SK-N-SH (cell line): ENCODE measurements at regions not wholly inside any gene's neighbourhood (a gene's known extent, or its start where the extent isn't known, plus 50 kb on each side); places are given as distances from the start of the nearest gene placed in this dataset.

Experiments
- CTCF ChIA-PET: fragments of 300-600, 350-600 bp; formaldehyde crosslinking; extraction: SDS; loops from one replicate; lab custom pipeline; 2021; lab: Yijun Ruan, JAX
- POLR2A ChIA-PET: fragments of 350-600 bp; sonication (Branson Sonifier 250); formaldehyde crosslinking; extraction: SDS; loops from one replicate; lab custom pipeline; 2020; ENCODE audit warnings: antibody characterized with exemption, inconsistent platforms; lab: Yijun Ruan, JAX
- DNase-seq: peaks from one replicate; pipeline ENCODE4 v3.0.0; 2012
- H2AFZ ChIP-seq: fragments of 200-600 bp; sonication (generic); 2 replicates; pipeline ENCODE4 v1.8.1; 2016; ENCODE audit warnings: antibody characterized with exemption, mild to moderate bottlenecking, low read depth
- H3F3A ChIP-seq: fragments of 200-600 bp; sonication (generic); replicated peaks from 2 replicates; pipeline ENCODE3; 2016; ENCODE audit warnings: antibody characterized with exemption, mild to moderate bottlenecking; ENCODE audit not compliant: insufficient read depth
- H3K27ac ChIP-seq, 2 experiments: fragments of 200-500 bp in 1 of 2; fragments of 200-600 bp in 1 of 2; sonication (Bioruptor generic) in 1 of 2; sonication (generic), shearing (Covaris generic) in 1 of 2; 2 replicates each; pipeline versions ENCODE4 v1.5.1 to v1.6.1; 2014 to 2016; ENCODE audit warnings: low read depth in 2 of 2, inconsistent platforms in 1 of 2, low read length in 1 of 2, mild to moderate bottlenecking in 1 of 2, mixed read lengths in 1 of 2
- H3K27me3 ChIP-seq: fragments of 200-600 bp; sonication (generic), shearing (Covaris generic); 2 replicates; pipeline ENCODE4 v1.6.1; 2016; ENCODE audit warnings: mixed run types; ENCODE audit not compliant: insufficient read depth
- H3K36me3 ChIP-seq, 2 experiments: fragments of 200-500 bp in 1 of 2; fragments of 200-600 bp in 1 of 2; sonication (Bioruptor generic) in 1 of 2; sonication (generic) in 1 of 2; replicated peaks in 1 of 2; 2 replicates each; pipeline versions ENCODE3 to v1.5.1; 2014 to 2016; ENCODE audit warnings: low read length in 1 of 2, mild to moderate bottlenecking in 1 of 2; ENCODE audit not compliant: insufficient read depth in 2 of 2, control insufficient read depth in 1 of 2
- H3K4me1 ChIP-seq, 2 experiments: fragments of 200-500 bp in 1 of 2; fragments of 200-600 bp in 1 of 2; sonication (Bioruptor generic) in 1 of 2; sonication (generic), shearing (Covaris generic) in 1 of 2; 2 replicates each; pipeline versions ENCODE4 v1.5.1 to v1.6.1; 2014 to 2016; ENCODE audit warnings: low read depth in 1 of 2, low read length in 1 of 2, mixed run types in 1 of 2; ENCODE audit not compliant: insufficient read depth in 2 of 2, control insufficient read depth in 1 of 2
- H3K4me2 ChIP-seq: fragments of 200-600 bp; sonication (generic), shearing (Covaris generic); 2 replicates; pipeline ENCODE4 v1.6.1; 2017; ENCODE audit warnings: mixed run types
- H3K4me3 ChIP-seq, 2 experiments: fragments of 200-500 bp in 1 of 2; fragments of 200-600 bp in 1 of 2; sonication (Bioruptor generic) in 1 of 2; sonication (generic), shearing (Covaris generic) in 1 of 2; 2 replicates each; pipeline versions ENCODE4 v1.5.1 to v1.8.1; 2014 to 2016; ENCODE audit warnings: low read depth in 2 of 2, inconsistent platforms in 1 of 2, low read length in 1 of 2, mild to moderate bottlenecking in 1 of 2, mixed read lengths in 1 of 2, moderate library complexity in 1 of 2
- H3K79me2 ChIP-seq: fragments of 200-600 bp; sonication (generic); 2 replicates; pipeline ENCODE4 v1.8.1; 2017; ENCODE audit warnings: mild to moderate bottlenecking; ENCODE audit not compliant: insufficient read depth
- H3K9ac ChIP-seq: fragments of 200-600 bp; sonication (generic); 2 replicates; pipeline ENCODE4 v1.6.1; 2017; ENCODE audit warnings: mixed run types
- H3K9me2 ChIP-seq: fragments of 200-600 bp; sonication (generic); 2 replicates; pipeline ENCODE4 v1.6.1; 2017; ENCODE audit warnings: mixed run types
- H3K9me3 ChIP-seq: fragments of 200-600 bp; sonication (generic); 2 replicates; pipeline ENCODE4 v1.6.1; 2017; ENCODE audit warnings: mixed run types, mild to moderate bottlenecking, moderate library complexity
- H4K20me1 ChIP-seq: fragments of 200-600 bp; sonication (generic); 2 replicates; pipeline ENCODE4 v1.6.1; 2017; ENCODE audit warnings: mild to moderate bottlenecking, mixed run types; ENCODE audit not compliant: insufficient read depth
- JUND ChIP-seq: IDR thresholded peaks from 2 replicates; pipeline ENCODE4 v1.4.0; 2012
- PBX3 ChIP-seq: IDR thresholded peaks from 2 replicates; pipeline ENCODE4; 2012
- RAD21 ChIP-seq: IDR thresholded peaks from 2 replicates; pipeline ENCODE4 v1.6.1; 2012; ENCODE audit warnings: mild to moderate bottlenecking, low read length
- RCOR1 ChIP-seq: fragments of 150-350 bp; IDR thresholded peaks from 2 replicates; pipeline ENCODE4 v1.6.1; 2017; ENCODE audit warnings: antibody characterized with exemption, low read length
- REST ChIP-seq: IDR thresholded peaks from 2 replicates; pipeline ENCODE4 v1.6.1; 2012; ENCODE audit warnings: mild to moderate bottlenecking, low read depth, low read length, moderate library complexity
- RFX5 ChIP-seq: IDR thresholded peaks from 2 replicates; pipeline ENCODE4 v1.6.1; 2012; ENCODE audit warnings: mild to moderate bottlenecking, improper control_type of control experiment, low read length
- SIN3A ChIP-seq: IDR thresholded peaks from 2 replicates; pipeline ENCODE4 v1.6.1; 2012; ENCODE audit warnings: low read depth, mild to moderate bottlenecking, low read length, moderate library complexity, borderline replicate concordance
- TAF1 ChIP-seq: IDR thresholded peaks from 2 replicates; pipeline ENCODE4 v1.6.1; 2012; ENCODE audit warnings: low read depth, mild to moderate bottlenecking, low read length, moderate library complexity, borderline replicate concordance
- ZBTB33 ChIP-seq: IDR thresholded peaks from 2 replicates; pipeline ENCODE4 v1.4.0; 2012; ENCODE audit warnings: low read depth, borderline replicate concordance
- WGBS: methylation state at CpG from one replicate; pipeline ENCODE4 v1.1.6; 2017; ENCODE audit warnings: low lambda C conversion rate; 5-methylcytosine and 5-hydroxymethylcytosine counted together

GRCh38 chr22:26751217-26751616, 93.8 kb downstream of the MIAT start:
- H3K27ac ChIP-seq = no peak overlapping the region
- H3K9me2 ChIP-seq = no peaks in the 10 kb centered on the region
- no peak overlapping the region for H2AFZ ChIP-seq
- ChIA-PET POLR2A (no interaction called here), CTCF (interaction anchor here (0.8 kb wide), 1 partner anchor 10 kb away, joined by 5 read pairs; no protein-coding TSS in a partner anchor)
- TF ChIP-seq RCOR1 (no peak), TAF1 (no peak), SIN3A (no peak), JUND (no peak), ZBTB33 (no peak), RAD21 (no peak), PBX3 (no peak)
- H4K20me1 ChIP-seq = no peaks in the 10 kb centered on the region
- no peak overlapping the region for H3K4me3 ChIP-seq
- H3K4me2 ChIP-seq = no peak overlapping the region
- H3K9ac ChIP-seq = no peak overlapping the region
- 77% methylated on average over 5 of the region's 5 CpGs for WGBS
- H3K79me2 ChIP-seq = no peaks in the 10 kb centered on the region
- no peaks in the 10 kb centered on the region for H3F3A ChIP-seq
- H3K27me3 ChIP-seq = no peaks in the 10 kb centered on the region
- no peaks in the 10 kb centered on the region for H3K9me3 ChIP-seq
- DNase-seq = no peak
- no peaks in the 10 kb centered on the region for H3K4me1 ChIP-seq
- H3K36me3 ChIP-seq = no peaks in the 10 kb centered on the region

- 85% methylated on average over 10 of the region's 10 CpGs for WGBS
- no peaks in the 10 kb centered on the region for H3F3A ChIP-seq
- H2AFZ ChIP-seq = no peak overlapping the region
- no peaks in the 10 kb centered on the region; a peak in 1 of 4 replicates for H3K4me1 ChIP-seq
- no peaks in the 10 kb centered on the region for H3K36me3 ChIP-seq
- no peak overlapping the region for H3K9ac ChIP-seq
- POLR2A ChIA-PET = no interaction called here
- no peak overlapping the region for H3K4me2 ChIP-seq
- CTCF ChIA-PET = no interaction called here
- H3K9me2 ChIP-seq = no peaks in the 10 kb centered on the region
- no peak for DNase-seq
- H3K27ac ChIP-seq = no peak overlapping the region
- no peak overlapping the region for H3K4me3 ChIP-seq
- no peaks in the 10 kb centered on the region for H3K79me2 ChIP-seq
- no peaks in the 10 kb centered on the region for H4K20me1 ChIP-seq
- no peaks in the 10 kb centered on the region for H3K27me3 ChIP-seq
- H3K9me3 ChIP-seq = no peaks in the 10 kb centered on the region
- TF ChIP-seq REST (no peak), RFX5 (no peak)
Observed at GRCh38 chr22:26753125-26753862, 95.9 kb downstream of the MIAT start.
